DMS53 treated with DMSO at 0.1 percent for 48 hours (cell line): ENCODE measurements at regions not wholly inside any gene's neighbourhood (a gene's known extent, or its start where the extent isn't known, plus 50 kb on each side); places are given as distances from the start of the nearest gene placed in this dataset.
A peak's percentile ranks its signal among the peaks of the same experiment; 100 is the strongest.

ENCODE experiments used
- DNase-seq: peaks from one replicate; lab custom pipeline; 2025; ENCODE audit not compliant: unreplicated experiment; lab: John Stamatoyannopoulos, UW

- peak; percentile 17 for DNase-seq
These were observed 180.0 kb downstream of the TBXT start for GRCh38 chr6:165987483-165988301.

GRCh38 chr6:165986914-165987482 is 180.7 kb downstream of the TBXT start:
- no peak for DNase-seq

- no peak for DNase-seq
These were observed 181.2 kb downstream of the TBXT start for GRCh38 chr6:165986311-165986913.

- DNase-seq, result no peak
These were observed 181.8 kb downstream of the TBXT start for GRCh38 chr6:165985806-165986299.

GRCh38 chr6:165985281-165985805 is 182.3 kb downstream of the TBXT start:
- DNase-seq, result no peak

- DNase-seq, result no peak
These were observed 182.8 kb downstream of the TBXT start for GRCh38 chr6:165984729-165985275.

- DNase-seq, result no peak
These were observed 184.3 kb downstream of the TBXT start for GRCh38 chr6:165983112-165984072.

GRCh38 chr6:165978476-165978875 is 189.2 kb downstream of the TBXT start:
- DNase-seq, result no peak

GRCh38 chr6:165976684-165977083 is 191.0 kb downstream of the TBXT start:
- DNase-seq, result no peak

- DNase-seq, result no peak
These were observed 192.8 kb downstream of the TBXT start for GRCh38 chr6:165974817-165975216.

- DNase-seq, result no peak
These were observed 194.2 kb downstream of the TBXT start for GRCh38 chr6:165973473-165973872.

- no peak for DNase-seq
These were observed 195.4 kb downstream of the TBXT start for GRCh38 chr6:165972139-165972802.

- no peak for DNase-seq
These were observed 196.4 kb downstream of the TBXT start for GRCh38 chr6:165971202-165971601.

- no peak for DNase-seq
These were observed 197.7 kb downstream of the TBXT start for GRCh38 chr6:165970001-165970400.

GRCh38 chr6:165969184-165969583 is 198.5 kb downstream of the TBXT start:
- no peak for DNase-seq

GRCh38 chr6:165968408-165968807 is 199.2 kb downstream of the TBXT start:
- no peak for DNase-seq

- DNase-seq, result peak; percentile 3
These were observed 199.7 kb downstream of the TBXT start for GRCh38 chr6:165967810-165968407.

- DNase-seq, result no peak
These were observed 203.9 kb downstream of the TBXT start for GRCh38 chr6:165963750-165964149.

GRCh38 chr6:165962366-165962765 is 205.3 kb downstream of the TBXT start:
- no peak for DNase-seq
